GM13976 (cell line): ENCODE measurements at regions not wholly inside any gene's neighbourhood (a gene's known extent, or its start where the extent isn't known, plus 50 kb on each side); places are given as distances from the start of the nearest gene placed in this dataset.

Source experiments
- DNase-seq: peaks from one replicate; pipeline ENCODE4 v3.0.0; 2012; ENCODE audit warnings: low spot score
- in situ Hi-C: fragments of 300-500 bp; cut with MboI; formaldehyde crosslinking; loops from one replicate; pipeline ENCODE4 v1.12.0; 2022; ENCODE audit warnings: low sequenced_read_pairs, mixed read lengths, inconsistent platforms; ENCODE audit not compliant: unreplicated experiment
- TF ChIP-seq, protein P1 (sequence below): IDR thresholded peaks from 2 replicates; pipeline ENCODE4 v1.5.1; 2012; ENCODE audit warnings: borderline replicate concordance, mild to moderate bottlenecking; ENCODE audit not compliant: insufficient read depth; ENCODE audit errors: extremely low read depth, missing control alignments, control extremely low read depth

DNA sequence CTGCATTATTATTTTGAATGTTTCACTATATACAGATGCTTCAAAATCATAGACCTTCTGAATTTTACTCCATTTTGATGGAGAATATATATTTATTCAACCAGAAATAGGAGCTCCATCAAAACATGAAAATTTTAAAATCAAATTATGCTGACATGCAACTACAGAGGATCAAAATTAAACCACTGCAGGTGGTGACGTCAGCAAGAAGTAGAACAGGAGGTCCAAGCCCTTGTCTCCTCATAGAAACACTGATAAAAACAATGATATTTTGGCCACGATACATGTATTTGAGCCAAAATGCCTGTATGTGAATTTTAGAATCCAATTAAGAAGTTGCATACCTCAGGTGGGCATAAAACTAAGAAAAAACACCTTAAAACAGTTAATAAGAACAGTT is 236.6 kb upstream of the FBXL7 start:
- in situ Hi-C loops: no loop called here
- no peak for DNase-seq
- TF ChIP-seq, protein P1, sequence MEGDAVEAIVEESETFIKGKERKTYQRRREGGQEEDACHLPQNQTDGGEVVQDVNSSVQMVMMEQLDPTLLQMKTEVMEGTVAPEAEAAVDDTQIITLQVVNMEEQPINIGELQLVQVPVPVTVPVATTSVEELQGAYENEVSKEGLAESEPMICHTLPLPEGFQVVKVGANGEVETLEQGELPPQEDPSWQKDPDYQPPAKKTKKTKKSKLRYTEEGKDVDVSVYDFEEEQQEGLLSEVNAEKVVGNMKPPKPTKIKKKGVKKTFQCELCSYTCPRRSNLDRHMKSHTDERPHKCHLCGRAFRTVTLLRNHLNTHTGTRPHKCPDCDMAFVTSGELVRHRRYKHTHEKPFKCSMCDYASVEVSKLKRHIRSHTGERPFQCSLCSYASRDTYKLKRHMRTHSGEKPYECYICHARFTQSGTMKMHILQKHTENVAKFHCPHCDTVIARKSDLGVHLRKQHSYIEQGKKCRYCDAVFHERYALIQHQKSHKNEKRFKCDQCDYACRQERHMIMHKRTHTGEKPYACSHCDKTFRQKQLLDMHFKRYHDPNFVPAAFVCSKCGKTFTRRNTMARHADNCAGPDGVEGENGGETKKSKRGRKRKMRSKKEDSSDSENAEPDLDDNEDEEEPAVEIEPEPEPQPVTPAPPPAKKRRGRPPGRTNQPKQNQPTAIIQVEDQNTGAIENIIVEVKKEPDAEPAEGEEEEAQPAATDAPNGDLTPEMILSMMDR: no peak

DNA sequence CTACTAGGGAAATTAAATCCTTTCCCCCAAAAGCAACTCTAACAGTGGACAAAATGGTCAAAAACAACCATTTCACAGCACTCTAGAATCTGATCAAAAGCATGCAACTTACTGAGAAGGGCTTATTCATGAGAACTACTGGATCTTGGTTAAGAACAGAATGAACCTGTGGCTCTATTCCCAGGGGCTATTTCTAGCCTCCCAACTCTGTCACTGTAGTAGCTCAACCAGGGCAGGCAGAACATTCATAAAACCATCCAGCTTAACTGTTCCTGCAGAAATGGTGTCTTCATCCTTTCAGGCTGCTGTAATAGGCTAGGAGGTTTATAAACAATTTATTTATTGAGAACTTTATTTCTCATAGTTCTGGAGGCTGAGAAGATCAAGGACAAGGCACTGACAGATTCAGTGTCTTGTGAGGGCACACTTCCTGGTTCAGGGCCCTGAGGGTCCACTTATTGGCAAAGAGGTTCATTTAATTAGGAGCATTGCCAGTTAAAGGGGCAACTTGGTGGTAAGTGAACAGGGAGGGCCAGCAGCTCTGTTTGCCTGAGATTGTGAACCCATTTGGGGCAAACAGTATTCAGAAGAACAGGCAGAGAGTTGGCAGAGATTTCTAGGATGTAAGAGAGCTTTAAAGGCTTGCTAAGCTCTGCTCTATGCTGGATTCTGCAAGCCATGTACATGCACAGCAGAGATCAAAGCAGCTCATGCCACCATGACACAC is 238.5 kb upstream of the FBXL7 start:
- in situ Hi-C loops: no loop called here
- TF ChIP-seq, protein P1: no peak
- no peak for DNase-seq

DNA sequence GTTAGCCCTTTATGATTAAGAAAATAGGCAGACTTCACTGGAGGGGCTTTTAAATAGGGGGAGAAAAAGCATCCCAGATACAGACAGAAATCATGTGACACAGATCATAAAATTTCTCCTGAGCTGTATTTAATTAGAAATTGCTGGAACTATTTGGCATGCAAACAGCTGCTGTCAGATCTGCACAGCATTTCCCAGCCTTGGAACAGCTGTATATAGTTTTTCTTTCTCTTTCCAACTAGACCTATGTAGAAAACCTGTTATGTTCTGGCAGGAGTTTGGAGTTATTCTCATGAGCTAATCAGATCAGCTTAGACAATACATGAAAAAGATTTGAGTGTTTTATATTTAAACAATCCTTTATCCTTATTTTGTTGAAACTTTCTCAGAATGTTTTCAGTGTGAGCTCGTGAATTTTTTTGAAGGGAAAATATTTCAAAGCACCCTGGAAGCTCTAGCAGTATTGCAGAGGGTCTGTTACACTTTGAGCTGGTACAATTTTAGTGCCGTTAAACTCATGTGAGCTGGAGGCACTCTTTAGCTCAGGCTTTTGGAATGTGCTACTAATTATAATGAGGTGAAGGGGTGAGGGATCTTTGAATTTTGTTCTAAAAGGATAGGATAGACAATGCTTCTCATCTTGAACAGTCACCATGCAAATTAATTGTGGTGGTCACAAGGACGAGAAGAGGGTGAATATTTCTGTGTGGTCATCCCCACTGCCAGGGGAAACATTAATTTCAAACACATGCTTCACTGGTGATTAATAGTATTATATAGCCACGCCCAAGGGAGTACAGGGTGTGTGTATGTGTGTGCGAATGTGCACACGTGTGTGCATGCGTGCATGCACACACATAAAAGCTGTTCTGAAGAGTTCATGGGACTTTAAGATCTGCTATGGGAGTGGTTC is 239.4 kb upstream of the FBXL7 start:
- TF ChIP-seq, protein P1: no peak
- no peak for DNase-seq
- in situ Hi-C loops: no loop called here

DNA sequence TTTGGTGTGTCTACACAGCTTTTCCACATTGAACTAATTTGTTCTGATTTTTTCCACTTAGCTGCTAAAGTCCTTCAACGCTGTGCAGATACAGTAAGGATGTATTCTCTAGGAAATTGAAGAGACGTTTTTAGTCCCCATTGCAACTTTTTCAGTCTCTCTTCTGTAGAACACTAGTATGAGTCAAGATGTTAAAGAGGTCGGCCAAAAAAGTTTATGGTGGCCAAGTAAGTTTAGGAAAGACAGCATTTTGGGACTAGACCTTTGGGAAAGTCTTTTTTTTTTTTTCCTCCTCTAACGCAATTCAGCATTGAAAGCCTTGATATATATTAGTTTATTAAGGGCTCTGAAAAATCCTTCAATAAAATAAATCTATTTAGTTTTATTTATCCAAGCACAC is 243.5 kb upstream of the FBXL7 start:
- DNase-seq: no peak
- TF ChIP-seq, protein P1: no peak
- in situ Hi-C loops: no loop called here

DNA sequence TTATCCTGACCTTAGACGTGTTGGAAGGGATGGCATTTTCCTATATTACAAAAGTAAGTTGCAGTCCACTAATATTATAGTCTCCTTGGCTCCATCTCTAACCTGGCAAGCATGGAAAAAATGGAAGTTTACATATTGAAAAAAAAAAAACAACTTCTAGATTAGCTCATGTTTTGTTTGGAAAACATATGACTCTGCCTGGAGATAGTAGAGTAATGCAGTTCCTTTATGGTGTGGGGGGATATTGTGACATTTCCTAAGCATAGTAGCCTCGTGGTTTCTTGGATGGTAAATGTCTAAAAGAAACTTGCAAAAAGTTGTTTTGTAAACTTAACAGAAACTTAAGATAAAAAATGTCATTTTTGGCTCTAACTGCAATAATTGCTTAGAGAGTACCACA is 244.4 kb upstream of the FBXL7 start:
- DNase-seq: no peak
- TF ChIP-seq, protein P1: no peak
- in situ Hi-C loops: no loop called here

DNA sequence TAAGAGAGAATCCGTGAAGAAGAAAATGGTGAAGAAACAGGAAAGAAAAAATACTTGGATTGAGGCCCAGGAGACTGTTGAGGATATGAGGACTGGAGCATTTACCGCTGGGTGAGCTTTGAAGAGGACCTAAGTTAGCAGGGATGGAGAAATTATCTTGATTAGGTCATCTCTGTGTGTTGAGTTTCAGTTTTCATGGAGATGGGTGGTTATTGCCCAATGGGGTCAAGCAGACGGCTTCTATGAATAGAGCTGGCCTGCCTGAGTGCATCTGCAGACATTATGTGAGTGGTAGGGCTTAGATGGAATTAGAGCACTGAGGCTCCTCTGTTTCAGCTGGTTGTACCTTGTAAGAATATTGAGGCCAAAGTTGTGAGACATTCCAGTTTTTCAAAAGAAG is 245.4 kb upstream of the FBXL7 start:
- TF ChIP-seq, protein P1: no peak
- in situ Hi-C loops: no loop called here
- no peak for DNase-seq
